K562 (cell line): ENCODE measurements at regions not wholly inside any gene's neighbourhood (a gene's known extent, or its start where the extent isn't known, plus 50 kb on each side); places are given as distances from the start of the nearest gene placed in this dataset.

Experiments
- ATAC-seq: fragments of 200-7000 bp; cut with Tn5 transposase; 3 replicates; pipeline ENCODE4 v1.9.1; 2020; ENCODE audit warnings: moderate library complexity
- BruUV-seq: library from RNA; stranded (reverse); fragments of 400-500 nt; replicated peaks from 2 replicates; lab custom pipeline; 2021; lab: Mats Ljungman, UMichigan
- CTCF ChIA-PET: fragments of 300-600 bp; formaldehyde crosslinking; extraction: SDS; loops from one replicate; lab custom pipeline; 2021; ENCODE audit warnings: low intra/inter-chr PET ratio; lab: Yijun Ruan, JAX
- POLR2A ChIA-PET: fragments of 300-600, 350-650 bp; sonication (Branson Sonifier 250); formaldehyde crosslinking; extraction: SDS; loops from one replicate; lab custom pipeline; 2021; ENCODE audit warnings: antibody characterized with exemption, inconsistent platforms; lab: Yijun Ruan, JAX
- DNase-seq, 4 experiments: peaks; one replicate each; pipeline versions ENCODE4 v3.0.0 to v3.0.0-alpha.2; 2011 to 2018; ENCODE audit warnings: low spot score in 3 of 4, mixed read lengths in 3 of 4; ENCODE audit errors: extremely low read depth in 1 of 4
- FAIRE-seq: peaks from 2 replicates; lab custom pipeline; 2011; peaks lifted over from hg19 to GRCh38; lab: Jason Lieb, UNC
- H2AFZ ChIP-seq: 2 replicates; pipeline ENCODE4 v1.6.0; 2011; ENCODE audit warnings: low read depth, low read length, control low read depth, inconsistent platforms
- H3K27ac ChIP-seq: fragments of 200-600 bp; 3 replicates; pipeline ENCODE4 v1.8.0; 2011; ENCODE audit warnings: low read depth, mild to moderate bottlenecking, control low read depth, inconsistent platforms, low read length, moderate library complexity, mixed read lengths; ENCODE audit errors: extremely low read depth
- H3K27me3 ChIP-seq, 2 experiments: fragments of 300-600 bp in 1 of 2; 2 replicates in 1 of 2; 3 replicates in 1 of 2; pipeline versions ENCODE4 v1.6.0 to v1.8.0; 2011; ENCODE audit warnings: inconsistent platforms in 2 of 2, low read length in 2 of 2, mild to moderate bottlenecking in 1 of 2, mixed read lengths in 1 of 2, moderate library complexity in 1 of 2; ENCODE audit not compliant: control insufficient read depth in 2 of 2, insufficient read depth in 2 of 2
- H3K36me3 ChIP-seq: fragments of 300-600 bp; 3 replicates; pipeline ENCODE4 v1.8.0; 2011; ENCODE audit warnings: mild to moderate bottlenecking, low read length, inconsistent platforms; ENCODE audit not compliant: control insufficient read depth, insufficient read depth
- H3K4me1 ChIP-seq, 2 experiments: fragments of 200-600 bp in 1 of 2; replicated peaks in 1 of 2; 2 replicates in 1 of 2; 3 replicates in 1 of 2; pipeline versions ENCODE4 v1.5.1 to v1.8.0; 2011; ENCODE audit warnings: inconsistent platforms in 2 of 2, low read length in 2 of 2, mild to moderate bottlenecking in 1 of 2, mixed read lengths in 1 of 2, moderate library complexity in 1 of 2; ENCODE audit not compliant: control insufficient read depth in 2 of 2, insufficient read depth in 2 of 2
- H3K4me2 ChIP-seq: 2 replicates; pipeline ENCODE4 v1.6.1; 2011; ENCODE audit warnings: low read length, control low read depth, inconsistent platforms, mixed read lengths; ENCODE audit not compliant: insufficient read depth
- H3K4me3 ChIP-seq: fragments of 200-600 bp; sonication (generic), shearing (Covaris generic); 2 replicates; pipeline ENCODE4 v1.5.1; 2016; ENCODE audit warnings: control low read depth, inconsistent platforms
- H3K79me2 ChIP-seq: fragments of 200-600 bp; 3 replicates; pipeline ENCODE4 v1.8.0; 2011; ENCODE audit warnings: low read length, inconsistent platforms; ENCODE audit not compliant: control insufficient read depth, insufficient read depth
- H3K9ac ChIP-seq, 2 experiments: 2 replicates each; pipeline versions ENCODE4 v1.6.0 to v1.6.1; 2011; ENCODE audit warnings: low read depth in 2 of 2, low read length in 2 of 2, control low read depth in 1 of 2, inconsistent platforms in 1 of 2, mild to moderate bottlenecking in 1 of 2, mixed read lengths in 1 of 2; ENCODE audit not compliant: insufficient read depth in 1 of 2
- H3K9me1 ChIP-seq: one replicate; pipeline ENCODE4 v1.6.0; 2011; ENCODE audit warnings: inconsistent platforms, mild to moderate bottlenecking, low read length, moderate library complexity; ENCODE audit not compliant: control insufficient read depth, insufficient read depth
- H3K9me3 ChIP-seq: replicated peaks from 2 replicates; pipeline ENCODE4 v1.5.1; 2011; ENCODE audit warnings: low read depth, low read length, inconsistent platforms; ENCODE audit not compliant: control insufficient read depth, insufficient read depth
- H4K20me1 ChIP-seq: replicated peaks from 2 replicates; pipeline ENCODE4 v1.6.1; 2011; ENCODE audit warnings: low read length, inconsistent platforms, mixed read lengths; ENCODE audit not compliant: control insufficient read depth, insufficient read depth
- CHD1 ChIP-seq: fragments of 200-600 bp; sonication (generic); IDR thresholded peaks from one replicate; pipeline ENCODE4 v1.6.1; 2012; ENCODE audit warnings: mild to moderate bottlenecking, moderate library complexity, low read length, inconsistent platforms
- CREB1 ChIP-seq, 2 experiments: sonication (generic) in 1 of 2; formaldehyde crosslinking in 1 of 2; IDR thresholded peaks; 2 replicates each; pipeline versions ENCODE4 v1.6.1 to v1.8.0; 2012 to 2022; ENCODE audit warnings: inconsistent platforms in 1 of 2, mild to moderate bottlenecking in 1 of 2, missing genetic modification reagents in 1 of 2, moderate library complexity in 1 of 2
- ETV5 ChIP-seq: sonication (generic); formaldehyde crosslinking; IDR thresholded peaks from 2 replicates; pipeline ENCODE4 v1.4.0; 2020; ENCODE audit warnings: low read depth, mild to moderate bottlenecking, missing genetic modification reagents
- GABPB2 ChIP-seq: fragments of 250-450 bp; sonication (Bioruptor Pico); conservative IDR thresholded peaks from 2 replicates; pipeline ENCODE4 v1.5.1; 2021; ENCODE audit warnings: mild to moderate bottlenecking
- GATA2 ChIP-seq: sonication (generic); formaldehyde crosslinking; IDR thresholded peaks from 2 replicates; pipeline ENCODE4 v1.4.0; 2020; ENCODE audit warnings: mild to moderate bottlenecking, missing genetic modification reagents
- KAT8 ChIP-seq: fragments of 450-650 bp; IDR thresholded peaks from 2 replicates; pipeline ENCODE4 v1.6.1; 2016; ENCODE audit warnings: low read depth, mild to moderate bottlenecking
- MED1 ChIP-seq: sonication (generic); formaldehyde crosslinking; IDR thresholded peaks from 2 replicates; pipeline ENCODE4 v1.8.1; 2023; ENCODE audit warnings: missing genetic modification reagents, borderline replicate concordance
- NELFE ChIP-seq: IDR thresholded peaks from 2 replicates; pipeline ENCODE4 v1.6.1; 2011; ENCODE audit warnings: mild to moderate bottlenecking; ENCODE audit not compliant: insufficient read depth, insufficient read length
- SFPQ ChIP-seq: fragments of 200-400 bp; formaldehyde crosslinking; IDR thresholded peaks from 2 replicates; pipeline ENCODE4 v1.6.1; 2017; ENCODE audit warnings: mild to moderate bottlenecking, low read depth, low read length, moderate library complexity
- SMAD3 ChIP-seq: fragments of 450-650 bp; formaldehyde crosslinking; conservative IDR thresholded peaks from 2 replicates; pipeline ENCODE4 v1.4.0; 2020; ENCODE audit warnings: mild to moderate bottlenecking
- SMARCA4 ChIP-seq: fragments of 450-650 bp; IDR thresholded peaks from 2 replicates; pipeline ENCODE4 v1.6.1; 2016
- TCF7L2 ChIP-seq: fragments of 150-350 bp; IDR thresholded peaks from 2 replicates; pipeline ENCODE4 v1.6.1; 2016; ENCODE audit warnings: low read depth, mild to moderate bottlenecking, low read length, moderate library complexity
- TOE1 ChIP-seq, 2 experiments: fragments of 450-650 bp in 1 of 2; sonication (generic) in 1 of 2; formaldehyde crosslinking in 1 of 2; IDR thresholded peaks; 2 replicates each; pipeline versions ENCODE4 v1.7.1 to v1.8.0; 2016 to 2022; ENCODE audit warnings: borderline replicate concordance in 2 of 2, mild to moderate bottlenecking in 2 of 2, antibody characterized with exemption in 1 of 2, inconsistent platforms in 1 of 2, low read depth in 1 of 2, missing genetic modification reagents in 1 of 2, moderate library complexity in 1 of 2
- ZHX1 ChIP-seq: fragments of 150-350 bp; conservative IDR thresholded peaks from 2 replicates; pipeline ENCODE4 v1.6.1; 2014; ENCODE audit warnings: low read length
- ZNF445 ChIP-seq: fragments of 250-450 bp; sonication (Bioruptor Pico); IDR thresholded peaks from 2 replicates; pipeline ENCODE4 v1.4.0; 2020; ENCODE audit warnings: low read depth, mild to moderate bottlenecking, moderate library complexity
- ZNF766 ChIP-seq: fragments of 200-800 bp; sonication (Bioruptor generic); conservative IDR thresholded peaks from 2 replicates; pipeline ENCODE4 v1.6.1; 2016; ENCODE audit warnings: missing genetic modification characterization, missing compliant biosample characterization
- ZZZ3 ChIP-seq: fragments of 450-650 bp; IDR thresholded peaks from 2 replicates; pipeline ENCODE4 v1.6.1; 2016; ENCODE audit warnings: antibody characterized with exemption, mild to moderate bottlenecking, moderate library complexity
- WGBS: fragments of 100-300 bp; shearing (Covaris generic); methylation state at CpG from one replicate; pipeline ENCODE4 v1.1.6; 2016; ENCODE audit warnings: low coverage, mixed read lengths; ENCODE audit not compliant: insufficient coverage; ENCODE audit errors: missing lambda C conversion rate; 5-methylcytosine and 5-hydroxymethylcytosine counted together
- in situ Hi-C: fragments of 300-500 bp; cut with MboI; formaldehyde crosslinking; loops from 4 replicates; pipeline ENCODE4 v1.15.0; 2018; ENCODE audit warnings: inconsistent platforms, mixed read lengths
- intact Hi-C: fragments of 100-400 bp; cut with micrococcal nuclease; formaldehyde crosslinking; loops from 2 replicates; pipeline ENCODE4 v1.14.2; 2022

GRCh38 chr13:84358601-84359000, 476.3 kb upstream of the SLITRK1 start:
- no peaks in the 10 kb centered on the region for H4K20me1 ChIP-seq
- H3K9me3 ChIP-seq, result no peaks in the 10 kb centered on the region
- no peaks in the 10 kb centered on the region for H3K4me1 ChIP-seq
- H2AFZ ChIP-seq, result no peak overlapping the region
- CTCF ChIA-PET, result no interaction called here
- DNase-seq (no peak), FAIRE-seq (no peak), ATAC-seq (no peak)
- POLR2A ChIA-PET, result no interaction called here
- no peaks in the 10 kb centered on the region for H3K27me3 ChIP-seq
- intact Hi-C loops (no loop called here), in situ Hi-C loops (no loop called here)
- 0% methylated on average over 4 of the region's 4 CpGs for WGBS
- H3K4me2 ChIP-seq, result no peak overlapping the region
- H3K27ac ChIP-seq, result no peak overlapping the region
- H3K36me3 ChIP-seq, result no peaks in the 10 kb centered on the region
- H3K9ac ChIP-seq, result no peak overlapping the region
- TF ChIP-seq CHD1 (no peak), MED1 (no peak), ZZZ3 (no peak), ZNF766 (CRISPR knock-in tag) (no peak), GATA2 (no peak), ETV5 (CRISPR knock-in tag) (no peak), CREB1 (IDR thresholded peaks at IDR 0.05) (no peak), CREB1 (CRISPR knock-in tag; IDR thresholded peaks at IDR 0.05) (no peak), ZNF445 (CRISPR knock-in tag) (no peak), SMARCA4 (no peak), ZHX1 (no peak), SFPQ (no peak), GABPB2 (CRISPR knock-in tag) (no peak), NELFE (no peak), KAT8 (no peak), TCF7L2 (no peak), SMAD3 (CRISPR knock-in tag) (no peak), TOE1 (IDR thresholded peaks at IDR 0.05; ENCODE audit: borderline replicate concordance) (no peak), TOE1 (CRISPR knock-in tag; IDR thresholded peaks at IDR 0.05; ENCODE audit: borderline replicate concordance, low read depth) (no peak)
- no TSS peak for BruUV-seq
- no peaks in the 10 kb centered on the region for H3K9me1 ChIP-seq
- no peak overlapping the region for H3K4me3 ChIP-seq
- no peaks in the 10 kb centered on the region for H3K79me2 ChIP-seq
